ENCODE measurements at regions not wholly inside any gene's neighbourhood (a gene's known extent, or its start where the extent isn't known, plus 50 kb on each side); places are given as distances from the start of the nearest gene placed in this dataset.

DNA sequence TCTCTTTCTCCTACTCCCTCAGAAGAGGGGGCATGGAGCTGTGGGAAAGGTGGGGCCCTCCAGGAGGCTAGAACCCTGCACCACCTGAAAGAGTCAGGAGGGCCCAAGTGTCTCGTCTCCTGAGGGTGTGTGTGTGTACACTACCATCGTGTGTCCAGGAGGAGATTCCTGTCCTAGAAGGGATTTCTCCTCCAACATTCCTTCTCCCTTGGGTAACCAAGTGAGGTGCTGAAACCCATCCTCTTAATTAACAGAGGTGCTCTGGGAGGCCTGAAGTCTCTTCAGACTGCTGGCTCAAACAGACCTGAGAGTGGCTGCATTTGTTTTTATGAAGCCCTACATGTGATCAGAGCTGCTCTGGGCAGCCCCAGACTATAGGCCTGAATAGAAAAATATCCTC is 61.1 kb upstream of the FAM169A start:
- intact Hi-C loops (cut with micrococcal nuclease): no loop called here
- DNase-seq (no peak), ATAC-seq (no peak)

DNA sequence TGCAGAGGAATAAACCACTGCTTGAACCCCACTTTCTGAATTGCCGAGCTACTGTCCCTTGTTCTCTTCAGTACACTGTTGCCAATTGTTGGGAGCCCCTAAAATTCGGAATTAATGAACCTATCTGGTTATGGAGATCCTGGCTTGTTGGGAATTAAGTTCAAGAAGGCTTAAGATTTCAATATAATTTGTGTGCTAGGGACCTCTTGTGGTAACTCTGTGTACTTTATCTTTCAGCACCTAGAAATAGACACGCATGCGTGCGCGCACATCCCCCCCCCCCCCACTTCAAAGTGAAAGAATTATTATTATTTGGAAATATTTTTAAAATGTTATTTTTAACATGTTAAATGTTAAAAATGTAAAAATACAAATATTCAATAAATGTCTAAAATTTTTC is 53.3 kb upstream of the FAM169A start:
- ATAC-seq (peak; percentile 46), DNase-seq (no peak)
- intact Hi-C loops (cut with micrococcal nuclease): no loop called here

DNA sequence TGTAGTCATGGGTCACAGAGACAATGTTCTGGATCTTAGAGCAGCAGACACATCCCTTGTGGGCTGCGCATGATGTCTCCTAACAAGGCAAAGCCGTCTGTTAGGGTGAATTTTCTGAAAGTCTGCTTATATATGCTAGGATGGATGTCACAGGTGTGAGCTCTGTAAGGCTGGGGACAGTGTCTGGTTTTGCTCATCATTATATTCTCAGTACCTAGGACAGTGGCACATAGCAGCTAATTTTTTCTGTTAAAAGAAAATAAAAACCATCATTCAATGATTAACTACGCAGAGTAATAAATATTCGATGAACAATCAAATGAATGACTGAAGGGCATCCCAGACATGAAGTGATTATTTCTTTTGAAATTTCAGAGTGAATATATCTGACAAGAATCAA is 52.9 kb upstream of the FAM169A start:
- no peak for ATAC-seq
- DNase-seq: no peak
- intact Hi-C loops (cut with micrococcal nuclease): no loop called here

DNA sequence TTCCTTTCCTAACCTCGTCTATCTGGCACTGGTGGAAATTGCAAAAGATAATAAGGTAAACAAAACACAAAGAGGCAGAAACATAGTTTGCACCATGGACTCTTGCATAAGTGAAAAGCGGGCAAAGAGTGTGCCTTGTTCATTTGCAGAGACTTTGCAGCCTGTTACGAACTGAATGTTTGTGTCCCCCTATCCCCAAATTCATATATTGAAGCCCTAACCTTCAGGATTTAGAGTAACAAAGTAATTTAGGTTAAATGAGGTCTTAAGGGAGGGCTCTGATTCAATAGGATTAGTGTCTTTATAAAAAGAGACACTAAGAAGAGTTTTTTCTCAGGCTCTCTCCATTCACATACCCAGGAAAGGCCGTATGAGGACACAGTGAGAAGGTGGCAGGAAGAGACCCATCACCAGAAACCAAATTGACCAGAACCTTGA is 52.1 kb upstream of the FAM169A start:
- intact Hi-C loops (cut with micrococcal nuclease): no loop called here
- no peak for DNase-seq
- no peak for ATAC-seq

DNA sequence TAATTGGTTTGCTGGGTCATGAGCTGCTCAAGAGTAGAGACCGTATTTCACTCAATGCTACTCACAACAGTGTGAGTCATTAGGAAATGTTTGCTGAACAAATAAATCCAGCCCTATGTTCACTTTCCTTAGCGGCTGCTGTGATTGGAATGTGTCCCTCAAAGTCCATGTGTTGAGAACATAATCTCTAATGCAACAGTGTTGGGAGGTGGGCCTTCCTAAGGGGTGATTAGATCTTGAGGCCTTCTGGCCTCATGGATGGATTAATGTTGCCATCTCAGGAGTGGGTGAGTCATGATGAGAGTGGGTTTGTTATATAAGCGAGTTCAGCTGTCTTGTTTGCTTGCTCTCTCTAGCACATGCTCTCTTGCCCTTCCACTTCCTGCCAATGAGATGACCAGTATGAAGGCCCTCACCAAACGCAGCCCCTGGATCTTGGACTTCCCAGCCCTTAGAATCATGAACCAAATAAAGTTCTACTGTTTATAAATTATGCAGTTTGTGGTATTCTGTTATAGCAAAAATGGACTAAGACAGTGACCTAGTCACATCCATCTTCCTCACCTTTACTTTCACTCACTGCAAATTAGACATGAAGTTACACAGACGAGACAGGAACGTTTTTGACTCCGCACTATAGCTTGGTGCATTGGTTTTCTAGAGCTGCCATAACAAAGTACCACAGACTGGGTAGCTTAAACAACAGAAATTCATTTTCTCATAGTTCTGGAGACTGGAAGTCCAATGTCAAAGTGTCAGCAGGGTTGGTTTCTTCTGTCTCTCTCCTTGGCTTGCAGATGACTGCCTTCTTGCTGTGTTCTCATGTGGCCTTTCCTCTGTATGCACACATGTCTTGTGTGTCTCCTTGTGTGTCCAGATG is 50.9 kb upstream of the FAM169A start:
- no peak for ATAC-seq
- intact Hi-C loops (cut with micrococcal nuclease): no loop called here
- DNase-seq: no peak
